GM12878 (cell line): ENCODE measurements at regions not wholly inside any gene's neighbourhood (a gene's known extent, or its start where the extent isn't known, plus 50 kb on each side); places are given as distances from the start of the nearest gene placed in this dataset.

ENCODE experiments used
- POLR2A ChIP-seq: IDR thresholded peaks from 2 replicates; pipeline ENCODE4 v1.6.1; 2011; ENCODE audit warnings: low read depth, mild to moderate bottlenecking, low read length
- TF ChIP-seq, protein P1 (sequence below): fragments of 450-650 bp; IDR thresholded peaks from 2 replicates; pipeline ENCODE4 v1.6.1; 2017; ENCODE audit warnings: low read depth, mild to moderate bottlenecking, moderate library complexity

DNA sequence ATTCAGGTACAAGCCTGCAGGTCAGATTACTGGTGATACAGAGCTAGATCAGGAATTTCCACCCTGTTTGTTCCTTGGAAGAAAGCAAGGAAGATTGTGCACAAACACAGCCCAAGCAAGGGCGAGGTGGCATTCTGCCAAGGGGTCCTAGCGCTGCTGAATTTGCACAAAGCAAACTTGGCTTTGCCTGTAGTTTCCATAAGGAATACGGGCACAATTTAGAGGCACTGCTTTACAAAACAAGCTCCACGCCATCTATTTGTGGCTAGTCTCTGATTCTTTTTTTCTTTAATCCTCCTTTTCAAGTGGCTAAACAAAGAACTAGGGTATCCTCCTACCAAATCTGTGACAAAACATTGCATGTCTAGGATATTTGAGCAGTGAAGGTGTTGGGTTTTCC lies 195.5 kb upstream of the ACVR2A start:
- TF ChIP-seq POLR2A = no peak
- TF ChIP-seq, protein P1, sequence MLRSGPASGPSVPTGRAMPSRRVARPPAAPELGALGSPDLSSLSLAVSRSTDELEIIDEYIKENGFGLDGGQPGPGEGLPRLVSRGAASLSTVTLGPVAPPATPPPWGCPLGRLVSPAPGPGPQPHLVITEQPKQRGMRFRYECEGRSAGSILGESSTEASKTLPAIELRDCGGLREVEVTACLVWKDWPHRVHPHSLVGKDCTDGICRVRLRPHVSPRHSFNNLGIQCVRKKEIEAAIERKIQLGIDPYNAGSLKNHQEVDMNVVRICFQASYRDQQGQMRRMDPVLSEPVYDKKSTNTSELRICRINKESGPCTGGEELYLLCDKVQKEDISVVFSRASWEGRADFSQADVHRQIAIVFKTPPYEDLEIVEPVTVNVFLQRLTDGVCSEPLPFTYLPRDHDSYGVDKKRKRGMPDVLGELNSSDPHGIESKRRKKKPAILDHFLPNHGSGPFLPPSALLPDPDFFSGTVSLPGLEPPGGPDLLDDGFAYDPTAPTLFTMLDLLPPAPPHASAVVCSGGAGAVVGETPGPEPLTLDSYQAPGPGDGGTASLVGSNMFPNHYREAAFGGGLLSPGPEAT = no peak
